Ovary (tissue), 7 donors: ENCODE measurements at regions not wholly inside any gene's neighbourhood (a gene's known extent, or its start where the extent isn't known, plus 50 kb on each side); places are given as distances from the start of the nearest gene placed in this dataset.

ENCODE experiments used
- DNase-seq, 5 donors: peaks; one replicate each; pipeline ENCODE4 v3.0.0-alpha.2; 2019 to 2020
- H3K27ac ChIP-seq, 2 donors: fragments of 200-600 bp; one replicate each; pipeline versions ENCODE4 v1.5.1 to v1.8.0; 2019 to 2022
- H3K27me3 ChIP-seq: fragments of 200-600 bp; one replicate; pipeline ENCODE4 v1.8.0; 2022
- H3K36me3 ChIP-seq: fragments of 200-600 bp; sonication (generic); one replicate; pipeline ENCODE4 v1.5.1; 2019
- H3K4me1 ChIP-seq: one replicate; pipeline ENCODE4 v1.8.1; 2013; ENCODE audit warnings: mild to moderate bottlenecking, moderate library complexity; ENCODE audit not compliant: insufficient read depth
- H3K4me3 ChIP-seq: fragments of 200-600 bp; sonication (generic); one replicate; pipeline ENCODE4 v1.5.1; 2017
- H3K9me3 ChIP-seq, 2 donors: fragments of 200-600 bp in 1 of 2; sonication (generic) in 1 of 2; one replicate each; pipeline versions ENCODE4 v1.5.1 to v1.8.1; 2013 to 2019; ENCODE audit warnings: mild to moderate bottlenecking in 1 of 2, moderate library complexity in 1 of 2
- CTCF ChIP-seq, 3 donors: fragments of 450-650 bp in 2 of 3; fragments of 200-600 bp in 1 of 3; IDR thresholded peaks; one replicate each; pipeline versions ENCODE4 v1.5.1 to v1.8.0; 2016 to 2022; ENCODE audit warnings: antibody characterized with exemption in 3 of 3, mild to moderate bottlenecking in 1 of 3
- EP300 ChIP-seq: sonication (generic); formaldehyde crosslinking; IDR thresholded peaks from one replicate; pipeline ENCODE4 v1.6.1; 2017; ENCODE audit warnings: antibody characterized with exemption
- POLR2A ChIP-seq: fragments of 450-650 bp; IDR thresholded peaks from one replicate; pipeline ENCODE4 v1.6.1; 2017; ENCODE audit warnings: antibody characterized with exemption, mild to moderate bottlenecking, moderate library complexity
- WGBS, 3 donors: extraction: QIAGEN DNeasy Blood & Tissue Kit in 1 of 3; methylation state at CpG; one replicate each; pipeline versions ENCODE4 v1.1.5 to v1.1.7; 2013 to 2017; 5-methylcytosine and 5-hydroxymethylcytosine counted together
- intact Hi-C, 4 donors: fragments of 100-400 bp; cut with DNase I; formaldehyde crosslinking; loops; one replicate each; pipeline versions ENCODE4 v1.11.0 to v1.15.1; 2022 to 2023
- donor health status: DM: no; HTN: no; CAD: no; lungs with moderate emphysema.
- donor health status: DM: no; HTN: no; CAD: no.
- donor health status: Bipolar disorder and iron deficiency.
- donor health status: DM: no; HTN: no; CAD: no.
- donor health status: DM: yes; HTN: yes; CAD: no.

DNA sequence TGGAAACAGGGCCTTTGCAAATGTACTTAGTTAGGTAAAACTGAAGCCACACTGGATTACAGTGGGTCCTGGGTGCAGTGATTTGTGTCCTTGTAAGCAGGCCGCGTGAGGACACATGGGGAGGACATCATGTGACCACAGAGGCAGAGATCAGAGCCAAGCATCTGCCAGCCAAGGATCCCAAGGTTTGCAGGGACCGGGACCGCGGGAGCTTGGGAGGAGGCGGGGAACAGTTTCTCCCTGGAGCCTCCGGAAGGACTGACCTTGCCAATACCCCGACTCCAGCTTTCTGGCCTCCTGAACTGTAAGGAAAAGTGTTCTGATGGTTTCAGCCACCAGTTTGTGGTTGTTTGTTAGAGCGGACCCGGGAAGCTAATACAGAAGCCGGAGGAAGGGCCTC is 500.9 kb downstream of the PREX1 start:
- no peak overlapping the region for H3K4me3 ChIP-seq
- TF ChIP-seq CTCF (IDR thresholded peaks at IDR 0.05) (no peak), POLR2A (no peak)

DNA sequence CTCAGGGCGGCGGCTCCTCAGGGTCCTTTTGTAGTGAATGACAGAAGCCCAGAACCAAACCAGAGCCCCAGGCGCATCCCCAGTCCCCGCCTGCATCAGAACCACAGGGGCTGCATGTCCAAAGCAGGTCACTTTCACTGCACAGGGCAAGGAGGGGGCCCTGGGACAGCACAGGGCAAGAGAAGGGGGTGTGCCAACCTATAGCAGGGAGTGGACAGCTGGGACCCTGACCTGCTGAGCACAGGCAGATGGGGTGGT is 501.4 kb downstream of the PREX1 start:
- Histone ChIP-seq H3K27ac (no peak overlapping the region), H3K4me1 (peaks cover 13% of the 10 kb centered on the region), H3K4me3 (no peak overlapping the region)

More for the DNA sequence above, 500.9 kb downstream of the PREX1 start:
- Histone ChIP-seq H3K9me3 (no peaks in the 10 kb centered on the region), H3K4me1 (peaks cover 13% of the 10 kb centered on the region), H3K27me3 (no peaks in the 10 kb centered on the region), H3K27ac (peak overlapping the region in 1 of 2 donors; percentile 44), H3K36me3 (no peaks in the 10 kb centered on the region)
- peak in 4 of 5 donors; percentile 37 to 59 (median 48) for DNase-seq
- 9 to 18% (median 9%) methylated on average over 9 to 11 of the region's 11 CpGs for WGBS, 3 donors
- intact Hi-C loops = no loop called here

DNA sequence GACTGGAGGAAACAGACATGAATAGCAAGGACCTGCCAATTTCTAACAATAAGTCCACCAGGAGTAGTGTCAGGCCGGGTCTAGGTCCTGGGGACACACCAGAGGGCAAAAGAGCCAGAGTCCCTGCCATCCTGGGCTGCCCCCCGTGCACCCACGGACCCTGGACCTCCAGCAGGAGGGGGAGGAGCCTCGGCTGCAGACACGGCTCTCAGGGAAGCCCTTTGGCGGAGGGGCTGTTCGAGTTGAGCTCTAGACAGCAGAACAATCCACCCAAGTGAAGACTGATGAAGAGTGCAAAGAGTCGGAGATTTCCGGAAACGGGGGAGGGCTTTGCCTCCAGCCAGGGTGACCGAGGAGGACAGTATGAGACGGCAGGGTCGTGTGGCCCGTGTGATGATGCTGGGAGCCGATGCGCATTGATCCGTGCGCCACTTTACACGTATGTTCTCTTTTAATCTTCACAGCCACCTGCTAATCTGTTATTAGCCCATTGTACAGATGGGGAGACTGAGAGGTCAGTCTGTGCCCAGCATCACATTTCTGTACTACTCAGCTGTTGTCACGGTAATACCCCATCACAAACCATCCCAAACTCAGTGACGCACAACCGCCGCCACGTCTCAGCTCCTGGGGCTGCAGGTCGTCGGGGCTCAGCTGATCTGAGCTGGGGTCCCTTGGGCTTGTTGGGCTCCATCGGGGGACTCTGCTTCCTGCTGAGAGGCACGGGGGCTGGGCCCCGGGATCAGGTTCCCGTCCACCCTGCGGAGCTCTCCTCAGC is 502.0 kb downstream of the PREX1 start:
- no peak for TF ChIP-seq EP300
- TF ChIP-seq CTCF (IDR thresholded peaks at IDR 0.05) = no peak
- no peak for TF ChIP-seq POLR2A
- peak in 1 of 5 donors; percentile 22 for DNase-seq
- H3K4me1 ChIP-seq = peaks cover 13% of the 10 kb centered on the region
- WGBS, 3 donors = 92% methylated on average over 31 of the region's 31 CpGs
- H3K4me3 ChIP-seq = no peak overlapping the region
- H3K27me3 ChIP-seq = no peaks in the 10 kb centered on the region
- no peaks in the 10 kb centered on the region for H3K9me3 ChIP-seq
- intact Hi-C loops = no loop called here
- H3K27ac ChIP-seq = no peak overlapping the region
- H3K36me3 ChIP-seq = no peaks in the 10 kb centered on the region

More for the DNA sequence above, 501.4 kb downstream of the PREX1 start:
- WGBS, 3 donors = 92 to 100% (median 97%) methylated on average over 2 to 4 of the region's 4 CpGs
- intact Hi-C loops = no loop called here
- TF ChIP-seq CTCF (IDR thresholded peaks at IDR 0.05) (no peak), EP300 (no peak), POLR2A (no peak)
- H3K27me3 ChIP-seq = no peaks in the 10 kb centered on the region
- no peaks in the 10 kb centered on the region for H3K9me3 ChIP-seq
- peak in 1 of 5 donors; percentile 23 for DNase-seq
- H3K36me3 ChIP-seq = no peaks in the 10 kb centered on the region

DNA sequence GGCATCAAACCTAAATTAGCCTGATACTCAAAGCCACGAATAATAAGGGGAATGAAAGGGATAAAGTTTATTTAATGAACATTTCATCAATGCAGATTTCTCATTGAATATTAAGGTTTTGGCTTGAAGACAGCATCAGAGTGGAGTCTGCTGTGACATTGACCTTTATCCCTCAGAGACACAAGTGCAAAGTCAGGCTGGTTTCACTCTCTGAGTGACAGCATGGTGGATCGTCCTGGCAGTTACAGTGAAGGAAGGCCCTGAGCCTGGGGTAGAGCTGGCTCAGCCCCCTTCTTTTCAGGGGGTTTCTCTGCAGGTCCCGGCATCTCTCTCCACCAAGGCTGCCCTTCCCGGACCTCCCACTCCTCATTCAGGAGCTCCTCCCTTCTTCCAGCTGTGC is 503.1 kb downstream of the PREX1 start:
- peaks cover 13% of the 10 kb centered on the region for H3K4me1 ChIP-seq
- H3K36me3 ChIP-seq = no peaks in the 10 kb centered on the region
- no peak for DNase-seq
- H3K4me3 ChIP-seq = no peak overlapping the region
- 75 to 85% (median 81%) methylated on average over 4 of the region's 4 CpGs for WGBS, 3 donors
- no peaks in the 10 kb centered on the region for H3K9me3 ChIP-seq
- H3K27me3 ChIP-seq = no peaks in the 10 kb centered on the region
- H3K27ac ChIP-seq = no peak overlapping the region
- TF ChIP-seq CTCF (IDR thresholded peaks at IDR 0.05) (no peak), POLR2A (no peak), EP300 (no peak)
- intact Hi-C loops = no loop called here
